DMS153 treated with DMSO at 0.1 percent for 48 hours (cell line): ENCODE measurements at regions not wholly inside any gene's neighbourhood (a gene's known extent, or its start where the extent isn't known, plus 50 kb on each side); places are given as distances from the start of the nearest gene placed in this dataset.

ENCODE experiments used
- DNase-seq: peaks from one replicate; lab custom pipeline; 2025; ENCODE audit not compliant: unreplicated experiment; lab: John Stamatoyannopoulos, UW

DNA sequence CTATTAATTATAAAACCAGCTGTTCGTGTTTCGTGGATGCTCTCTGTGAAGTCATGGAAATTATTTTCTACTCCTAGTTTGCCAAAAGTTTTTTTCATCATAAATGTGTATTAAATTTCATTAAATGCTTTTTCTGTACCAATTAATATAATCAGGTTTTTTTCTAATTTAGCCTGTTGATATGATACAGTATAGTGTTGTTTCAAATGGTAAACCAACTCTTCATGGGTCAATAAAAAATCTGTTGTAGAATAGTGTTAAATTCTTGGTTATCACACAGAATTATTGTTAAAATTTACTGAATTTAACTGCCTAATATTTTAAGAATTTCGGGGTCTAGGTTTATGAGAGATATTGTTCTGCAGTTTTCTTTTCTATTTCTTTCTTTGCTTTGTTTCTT, 505.9 kb upstream of the MANEA start:
- DNase-seq = no peak

DNA sequence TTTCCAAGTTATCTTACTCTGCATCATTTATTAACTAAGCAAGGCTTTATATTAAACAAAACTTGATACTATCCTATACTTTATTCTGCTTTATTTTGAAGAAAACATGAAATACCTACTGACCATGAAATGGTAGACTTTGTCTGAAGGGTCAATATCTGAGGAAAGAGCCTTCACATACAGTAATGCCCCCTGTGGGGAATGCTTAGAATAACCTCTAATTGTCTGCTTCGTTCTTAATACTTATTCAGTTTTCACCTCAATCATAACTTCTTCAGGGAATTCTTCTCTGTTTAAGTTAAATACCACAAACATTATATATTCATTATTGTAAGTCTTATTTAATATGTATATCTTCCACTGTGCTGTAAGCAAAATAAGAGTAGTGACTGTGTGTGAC, 498.9 kb upstream of the MANEA start:
- no peak for DNase-seq

DNA sequence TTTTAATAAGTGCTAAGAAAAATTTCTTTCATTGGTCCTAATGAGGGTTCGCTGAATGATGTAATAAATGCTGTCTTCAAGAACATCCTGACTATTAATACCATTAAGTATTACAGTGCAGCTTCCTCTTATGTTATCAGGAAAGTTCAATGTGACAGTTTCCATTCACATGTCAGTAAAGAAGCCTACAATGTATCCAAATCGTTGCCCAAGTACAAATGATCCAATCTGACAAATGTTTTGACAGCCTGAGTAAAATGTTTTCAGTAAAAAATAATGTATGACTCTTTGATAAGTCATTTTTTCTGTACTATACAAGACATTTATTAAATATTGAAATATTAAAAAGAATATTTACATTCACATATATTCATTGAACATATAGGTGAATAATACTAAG, 496.1 kb upstream of the MANEA start:
- DNase-seq = no peak

DNA sequence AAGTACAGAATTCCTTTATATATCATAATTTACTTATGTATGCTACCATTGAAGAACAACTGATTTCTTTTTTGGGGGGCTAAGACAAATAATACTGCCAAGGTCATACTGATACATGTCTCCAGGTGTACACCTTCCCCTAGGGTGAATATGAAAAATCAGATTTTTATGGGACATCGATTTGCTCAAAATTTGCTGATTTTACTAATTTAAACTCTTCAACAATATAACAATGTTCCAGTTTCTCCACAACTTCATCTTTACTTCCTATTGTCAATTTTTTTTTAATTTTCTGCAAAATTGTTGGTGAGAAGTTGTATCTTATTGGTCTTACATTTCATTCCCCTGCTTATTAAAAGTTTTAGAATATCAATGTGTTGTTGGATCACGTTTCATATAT, 495.4 kb upstream of the MANEA start:
- no peak for DNase-seq

DNA sequence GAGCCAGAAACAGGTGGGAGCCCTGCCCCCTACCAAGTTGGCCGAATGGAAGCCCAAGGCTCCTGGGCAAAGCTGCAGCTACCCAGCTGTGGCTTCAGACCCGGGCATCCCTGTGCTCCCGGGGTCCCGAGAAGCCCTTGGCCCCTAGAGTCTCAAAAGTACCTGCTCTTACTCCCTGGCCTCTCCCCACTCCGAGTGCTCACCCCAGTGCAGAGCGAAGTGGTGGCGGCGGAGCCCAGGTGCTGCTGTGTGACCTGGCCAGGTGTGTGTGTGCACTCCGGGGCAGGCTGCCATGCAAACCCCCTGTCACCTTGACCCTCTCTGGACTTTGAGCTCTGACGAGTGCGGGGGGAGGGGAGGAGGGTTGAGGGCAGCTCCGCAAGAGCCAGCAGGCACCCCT, 493.8 kb upstream of the MANEA start:
- DNase-seq = no peak

DNA sequence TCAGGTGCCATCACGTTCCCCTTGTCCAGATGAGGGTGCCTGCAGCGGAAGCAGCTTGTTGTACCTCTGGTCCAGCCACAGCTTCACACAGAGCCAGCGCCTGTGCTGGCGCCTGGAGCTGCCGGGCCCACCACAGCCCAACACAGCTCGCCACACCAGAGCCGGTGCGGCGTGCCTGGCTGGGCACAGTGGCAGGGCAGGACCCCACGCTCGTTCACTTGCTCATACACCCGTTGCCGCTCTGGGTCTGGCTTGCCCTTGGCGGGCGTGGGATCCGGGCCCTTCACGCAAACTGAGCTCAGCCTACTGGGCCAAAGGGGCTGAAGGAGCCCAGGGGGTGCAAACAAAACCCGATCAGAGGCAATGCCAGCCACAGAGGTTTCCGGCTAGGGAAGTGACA, 492.5 kb upstream of the MANEA start:
- no peak for DNase-seq

DNA sequence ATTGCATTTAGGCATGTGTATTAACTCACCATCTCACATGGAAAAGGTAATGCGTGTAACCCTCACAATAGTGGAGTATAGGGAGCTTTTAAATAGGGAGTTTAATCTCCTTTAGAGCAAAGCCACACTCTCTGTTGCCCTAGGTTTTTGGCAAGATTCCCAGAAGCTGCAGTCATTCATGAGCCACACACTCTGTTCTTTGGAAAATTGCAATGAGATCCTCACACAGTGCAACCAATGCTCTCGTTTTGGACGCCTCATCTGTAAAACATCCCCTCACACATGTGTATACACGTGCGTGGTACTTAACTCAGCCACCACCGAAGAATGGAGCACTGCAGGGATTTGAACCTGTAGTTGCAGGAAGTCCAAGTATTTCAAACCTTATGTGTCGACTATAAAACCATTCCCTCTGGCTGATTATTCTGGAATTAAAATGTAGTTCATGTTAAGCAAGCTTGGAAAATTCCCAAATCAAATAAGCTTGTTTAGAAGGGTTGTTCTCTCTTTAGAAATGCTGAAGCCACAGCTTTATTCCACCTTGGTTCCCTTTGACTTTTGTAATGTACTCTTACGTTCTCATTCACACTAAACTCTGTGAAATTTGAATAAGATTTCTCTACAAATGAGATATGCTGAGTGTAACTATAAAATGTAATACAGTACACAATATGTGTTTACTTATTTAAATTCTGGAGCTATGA, 489.8 kb upstream of the MANEA start:
- peak; percentile 86 for DNase-seq

DNA sequence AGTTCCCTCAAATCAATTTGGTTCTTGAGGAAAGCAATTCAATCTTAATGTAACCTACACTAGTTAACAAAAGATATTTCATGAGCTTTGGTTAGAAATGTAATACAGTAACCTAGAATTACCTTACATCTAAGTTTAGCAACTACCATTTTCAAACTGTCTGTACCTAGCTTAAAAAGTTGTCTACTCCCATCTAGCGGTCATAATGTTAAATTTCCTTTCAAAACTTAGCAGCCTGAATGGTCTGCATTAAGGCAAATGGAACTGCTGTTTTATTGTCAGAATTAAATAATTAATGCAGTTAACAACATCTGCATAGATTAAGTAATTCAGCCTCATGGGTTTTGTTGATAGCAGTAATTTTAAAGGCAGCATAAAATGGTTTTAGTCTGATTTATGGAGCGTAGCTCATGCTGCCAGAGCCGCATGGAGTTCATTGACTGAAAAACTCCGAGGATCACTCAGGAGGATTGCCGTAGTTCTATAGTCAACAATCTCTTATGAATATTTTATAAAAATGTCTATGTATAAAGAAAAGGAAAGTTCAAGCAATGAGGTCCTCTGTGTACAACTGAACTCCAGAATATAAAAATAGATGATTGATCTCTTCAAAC, 485.4 kb upstream of the MANEA start:
- peak; percentile 62 for DNase-seq

DNA sequence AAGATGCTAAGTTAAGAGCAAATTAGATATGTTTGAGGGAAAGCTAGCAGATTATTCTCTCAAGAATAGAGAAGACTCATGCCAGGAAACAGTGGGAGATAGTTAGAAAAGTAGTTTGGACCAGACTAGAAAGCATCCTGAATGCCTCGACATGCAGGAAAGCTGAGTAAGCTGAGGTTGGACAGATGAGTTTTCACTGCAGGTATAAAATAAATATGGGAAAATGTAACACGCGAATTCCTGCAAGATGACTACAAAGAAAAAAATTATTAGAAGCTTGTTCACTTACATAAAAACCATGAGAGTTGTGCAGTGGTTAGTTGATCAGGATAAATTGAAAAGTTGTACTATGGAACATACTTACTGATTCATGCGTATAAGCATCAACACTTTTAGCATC, 484.2 kb upstream of the MANEA start:
- no peak for DNase-seq

DNA sequence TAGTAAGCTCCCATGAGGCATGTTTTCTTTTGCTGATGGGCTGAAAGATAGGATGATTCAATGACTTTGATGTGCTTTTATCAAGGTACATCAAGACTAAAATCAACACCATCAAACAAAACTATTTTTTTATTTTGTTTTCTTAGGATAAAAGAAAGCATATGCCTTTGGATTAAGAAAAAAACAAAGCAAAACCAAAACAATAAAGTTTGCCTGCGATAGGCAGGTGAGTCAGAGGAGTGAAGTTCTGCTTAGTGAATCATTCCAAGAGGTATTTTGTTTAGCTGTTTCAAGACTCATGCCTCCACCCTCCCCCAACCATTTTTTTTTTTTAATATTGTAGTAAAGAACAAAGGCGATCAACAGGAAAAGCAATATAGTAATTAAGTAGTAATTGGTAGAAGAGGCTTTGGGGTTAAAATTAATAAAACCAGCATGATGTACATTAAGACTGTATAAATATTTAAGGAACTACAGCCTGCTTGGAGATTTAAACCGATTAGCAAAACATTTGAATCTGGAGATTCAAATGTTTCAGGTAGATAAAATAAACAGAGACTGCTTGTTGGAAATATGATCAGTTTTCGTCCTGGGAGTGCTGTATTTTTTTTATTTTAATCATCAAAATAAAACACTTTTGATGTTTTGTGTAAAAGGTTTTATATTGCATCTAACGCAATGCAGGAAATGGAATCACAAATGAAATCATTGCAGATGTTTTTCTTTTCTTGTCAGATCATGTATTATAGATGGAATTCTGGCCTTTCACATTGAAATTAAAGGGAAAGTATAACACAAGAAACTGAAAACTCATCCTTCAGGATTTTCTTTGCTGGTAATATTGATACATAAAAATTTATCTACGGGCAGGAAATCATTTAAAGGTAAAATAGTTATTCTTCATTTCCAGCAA, 482.3 kb upstream of the MANEA start:
- no peak for DNase-seq

DNA sequence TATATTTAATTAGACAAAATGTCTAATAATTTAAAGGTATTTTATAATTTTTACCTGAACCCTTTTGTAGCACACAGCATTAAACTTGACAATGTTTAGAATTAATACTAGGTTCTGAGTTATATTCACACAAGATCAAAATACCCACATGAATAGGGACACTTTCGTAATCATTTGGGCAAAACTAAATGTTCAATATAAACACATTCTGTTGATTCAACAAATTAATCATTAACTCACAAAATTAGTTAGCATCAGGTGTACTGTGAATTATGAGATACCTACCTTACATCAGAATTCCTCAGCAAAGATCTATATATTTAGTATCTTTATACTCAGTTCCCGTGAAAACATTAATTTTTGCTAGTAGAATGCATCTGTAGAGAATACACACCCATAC, 481.5 kb upstream of the MANEA start:
- no peak for DNase-seq

DNA sequence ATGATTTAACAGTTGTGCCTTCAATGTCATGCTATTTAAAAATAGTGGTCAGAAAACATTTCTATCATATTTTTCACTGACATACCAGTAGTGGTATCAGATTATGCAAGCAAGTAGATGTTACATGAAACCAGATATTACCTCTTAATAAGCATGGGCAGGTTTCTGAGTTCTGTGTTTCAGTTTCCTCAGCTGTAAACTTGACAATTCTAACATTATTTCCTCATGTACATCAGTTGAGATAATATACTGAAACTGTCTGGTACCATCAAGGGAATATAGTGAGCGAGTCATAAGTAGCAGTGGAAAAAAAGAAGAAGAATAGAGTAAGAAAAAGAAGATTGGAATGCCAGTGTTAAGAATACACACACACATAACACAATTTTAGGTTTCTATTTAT, 477.9 kb upstream of the MANEA start:
- DNase-seq = no peak

DNA sequence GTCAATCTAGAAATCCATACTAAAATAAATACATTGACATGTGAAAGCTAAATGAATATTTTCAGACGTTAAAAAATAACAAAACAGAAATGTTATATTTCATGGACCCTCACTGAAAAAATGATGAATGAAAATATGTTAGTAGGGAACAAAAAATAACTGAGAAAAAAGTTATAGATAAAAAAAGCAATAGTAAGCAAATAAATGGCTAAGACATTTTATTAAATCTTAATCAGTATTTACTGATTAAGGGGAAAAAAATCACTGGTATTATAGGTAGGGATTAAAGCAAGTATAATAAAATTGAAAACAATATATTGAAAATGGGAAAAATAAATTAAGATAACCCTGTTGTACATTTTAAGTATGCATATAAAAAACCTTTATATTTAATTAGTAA, 468.1 kb upstream of the MANEA start:
- DNase-seq = no peak

DNA sequence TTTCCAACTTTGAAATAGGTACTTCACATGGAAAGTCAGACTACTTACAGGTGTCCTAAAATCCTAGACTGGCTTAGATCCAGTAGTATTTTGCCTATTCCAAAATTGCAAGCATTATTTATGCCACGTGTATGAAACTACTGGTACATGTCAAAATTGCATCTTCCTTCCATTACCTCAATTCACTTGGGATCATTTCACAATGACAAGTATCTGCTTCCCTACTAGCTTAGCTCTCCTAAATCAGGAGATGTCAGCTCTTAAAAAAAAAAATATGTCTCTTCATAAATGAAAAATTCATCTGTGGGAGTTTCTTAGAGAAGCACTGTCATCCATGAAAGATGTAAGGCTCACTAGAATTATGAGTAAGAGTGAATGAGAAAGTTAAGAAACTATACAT, 466.6 kb upstream of the MANEA start:
- DNase-seq = no peak

DNA sequence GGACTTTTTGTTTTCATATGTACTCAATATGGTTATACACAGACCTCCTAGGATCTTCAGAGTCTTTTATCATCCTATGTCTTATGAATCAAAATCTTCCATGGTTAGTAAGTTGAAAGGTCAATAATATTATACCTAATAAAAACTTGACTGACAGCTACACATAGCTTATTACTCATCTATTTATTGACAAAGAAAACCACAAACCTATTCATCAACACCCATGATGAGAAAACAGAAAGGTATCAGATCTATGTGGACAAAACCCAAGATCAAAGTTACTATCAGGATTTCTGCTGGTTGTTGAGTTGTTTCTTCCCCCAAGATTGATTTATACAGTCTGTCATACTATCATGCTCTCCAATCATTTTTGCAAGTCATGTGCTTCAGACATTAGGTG, 460.1 kb upstream of the MANEA start:
- no peak for DNase-seq

DNA sequence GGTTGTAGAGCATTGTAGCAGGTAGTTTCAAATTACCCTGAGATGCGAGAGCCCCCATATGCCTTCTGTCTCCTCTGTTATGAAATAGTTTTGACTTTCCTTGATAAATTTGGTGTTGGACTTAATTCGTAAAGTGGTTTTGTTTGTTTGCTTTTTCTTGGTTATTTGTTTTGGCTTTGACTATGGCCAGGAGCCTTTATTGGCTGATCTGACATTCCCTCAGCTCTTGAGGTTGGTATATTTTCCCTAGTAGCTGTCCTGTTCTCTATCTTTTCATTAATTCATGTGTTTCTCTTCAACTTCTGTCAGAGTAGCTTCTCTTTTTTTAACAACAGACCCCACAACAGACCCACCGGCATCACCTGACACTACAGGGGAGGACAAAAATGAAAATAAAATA, 457.4 kb upstream of the MANEA start:
- no peak for DNase-seq

DNA sequence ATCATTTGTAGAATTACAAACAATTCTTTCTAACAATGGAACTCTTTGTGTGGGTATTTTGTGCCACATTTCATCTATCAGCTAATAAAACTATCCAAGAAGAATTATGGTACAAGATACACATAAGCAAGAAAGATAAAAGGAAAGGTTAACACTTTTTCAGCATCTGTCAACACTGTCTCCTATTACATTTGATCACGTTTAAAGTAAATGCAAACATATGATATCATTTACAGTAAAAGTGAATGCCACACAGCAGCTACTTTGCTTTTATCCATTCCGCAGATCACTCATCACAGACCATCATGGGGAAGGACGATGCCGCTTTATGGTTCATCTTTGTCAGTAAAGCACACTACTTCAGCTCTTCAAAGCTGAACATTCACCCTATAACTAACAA, 456.4 kb upstream of the MANEA start:
- DNase-seq = peak; percentile 7

DNA sequence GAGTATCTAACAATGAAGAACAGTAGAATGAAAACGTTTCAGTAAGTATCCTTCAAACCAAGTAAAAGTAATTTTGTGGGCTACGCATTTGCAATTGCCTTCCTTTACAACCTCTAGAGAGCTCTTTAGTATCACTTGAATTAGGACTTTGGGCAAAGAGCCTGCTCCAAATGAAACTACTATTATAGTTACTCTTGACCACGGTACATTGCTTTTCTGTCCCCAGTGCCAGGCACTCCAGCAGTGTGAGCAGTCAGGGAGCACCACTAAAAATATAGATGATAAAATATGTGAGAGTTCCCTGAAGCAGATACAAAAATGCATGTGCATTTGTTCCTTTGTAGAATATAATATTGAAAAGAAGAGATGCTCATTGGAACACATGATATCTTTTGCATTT, 450.1 kb upstream of the MANEA start:
- no peak for DNase-seq

DNA sequence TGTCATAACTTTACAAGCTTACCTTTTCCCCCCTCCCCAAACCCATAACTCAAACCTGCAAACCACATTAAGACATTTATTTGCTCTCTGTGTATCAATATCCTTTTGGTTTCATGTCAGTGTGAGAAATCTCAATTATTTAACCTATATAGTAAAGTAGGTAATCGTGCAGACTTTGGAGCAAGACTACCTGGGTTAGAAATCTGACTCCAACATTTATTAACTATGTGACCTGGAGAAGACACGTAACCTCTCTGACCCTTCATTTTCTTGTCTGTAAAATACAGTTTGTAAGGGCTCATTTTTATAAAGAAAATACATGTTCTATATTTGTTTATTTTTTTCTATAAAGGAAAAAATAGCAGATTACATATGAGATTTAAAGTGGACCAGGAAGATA, 448.9 kb upstream of the MANEA start:
- no peak for DNase-seq

DNA sequence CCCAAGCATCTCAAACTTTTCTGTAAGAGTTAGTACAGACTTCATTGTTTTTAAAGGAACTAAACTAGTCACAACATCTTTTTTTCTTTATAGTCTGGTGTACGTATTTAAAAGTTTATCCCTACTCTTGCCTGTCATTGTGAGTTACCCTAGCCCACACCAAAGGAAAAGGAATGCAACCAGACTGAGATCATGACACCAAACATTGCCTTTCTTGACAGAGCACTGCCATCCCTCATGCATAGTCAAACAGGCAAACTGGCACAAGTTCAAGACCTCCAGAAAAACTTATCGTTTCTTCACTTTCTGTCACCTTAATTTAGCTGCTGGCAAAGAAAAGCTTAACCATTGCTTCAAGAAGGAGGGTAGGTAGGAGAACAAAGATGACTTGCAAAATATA, 448.4 kb upstream of the MANEA start:
- DNase-seq = no peak

DNA sequence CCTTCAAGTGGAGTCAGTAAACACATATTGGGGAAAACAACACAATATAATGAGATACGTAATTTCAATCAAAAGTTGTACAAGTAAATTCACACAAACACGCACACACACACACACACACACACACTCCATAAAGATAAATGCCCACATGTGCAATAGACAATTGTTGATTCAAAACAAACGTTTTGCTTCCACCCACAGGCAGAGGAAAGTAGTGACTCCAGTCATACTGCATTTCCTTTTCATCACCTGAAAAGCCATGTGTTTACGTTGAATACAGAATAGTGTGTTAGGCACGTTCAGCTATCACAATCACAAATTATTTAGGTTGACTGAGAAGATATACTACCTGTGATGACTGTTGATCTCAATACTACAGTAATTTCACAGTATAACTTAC, 443.8 kb upstream of the MANEA start:
- DNase-seq = peak; percentile 14

DNA sequence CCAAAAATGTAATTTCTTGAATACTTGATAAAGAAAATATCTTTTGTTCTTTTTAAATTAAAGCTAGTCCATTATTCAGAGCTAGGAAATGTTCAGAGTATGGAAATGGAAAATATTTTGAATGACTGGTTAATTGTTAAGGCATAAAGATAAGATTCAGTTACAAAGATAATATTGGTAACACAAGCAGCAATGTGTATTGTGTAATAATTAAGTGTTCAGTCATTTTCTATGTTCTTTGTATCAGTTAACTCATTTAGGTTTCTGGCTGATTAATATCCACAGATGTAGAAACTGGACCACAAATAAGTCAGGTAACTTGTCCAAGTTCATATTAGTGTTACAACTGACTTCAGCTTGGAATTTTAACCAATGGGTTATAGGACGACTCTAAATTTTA, 442.2 kb upstream of the MANEA start:
- DNase-seq = no peak
